WTC11 (cell line): ENCODE measurements at regions not wholly inside any gene's neighbourhood (a gene's known extent, or its start where the extent isn't known, plus 50 kb on each side); places are given as distances from the start of the nearest gene placed in this dataset.

Source experiments
- ATAC-seq: fragments of 200-7000 bp; cut with Tn5 transposase; 2 replicates; pipeline ENCODE4 v1.10.0; 2021; ENCODE audit warnings: mild to moderate bottlenecking, moderate library complexity
- CTCF ChIA-PET: fragments of 300-600 bp; sonication (Branson Sonifier 250); formaldehyde crosslinking; loops from one replicate; lab custom pipeline; 2021; ENCODE audit warnings: antibody characterized with exemption; lab: Charles Lee
- POLR2A ChIA-PET: fragments of 350-600 bp; sonication (Branson Sonifier 250); formaldehyde crosslinking; loops from one replicate; lab custom pipeline; 2021; ENCODE audit warnings: antibody characterized with exemption; lab: Charles Lee
- DNase-seq: peaks from one replicate; pipeline ENCODE4 v3.0.0; 2021; ENCODE audit warnings: low spot score
- H3K27ac Mint-ChIP-seq: 2 replicates; pipeline ENCODE4 v1.8.0; 2021; ENCODE audit warnings: mixed read lengths
- H3K27me3 Mint-ChIP-seq: 2 replicates; pipeline ENCODE4 v1.8.0; 2021; ENCODE audit warnings: low read depth, mild to moderate bottlenecking, moderate library complexity, mixed read lengths
- H3K36me3 Mint-ChIP-seq: 2 replicates; pipeline ENCODE4 v1.8.0; 2021; ENCODE audit warnings: mixed read lengths
- H3K4me1 Mint-ChIP-seq: 2 replicates; pipeline ENCODE4 v1.8.0; 2022; ENCODE audit warnings: mixed read lengths
- H3K4me3 Mint-ChIP-seq: 2 replicates; pipeline ENCODE4 v1.8.0; 2021; ENCODE audit warnings: mild to moderate bottlenecking, moderate library complexity, mixed read lengths
- H3K9me3 Mint-ChIP-seq: 2 replicates; pipeline ENCODE4 v1.8.0; 2021; ENCODE audit warnings: mixed read lengths
- AFF4 ChIP-seq: sonication (generic); formaldehyde crosslinking; IDR thresholded peaks from 2 replicates; pipeline ENCODE4 v1.8.1; 2023; ENCODE audit warnings: mild to moderate bottlenecking, missing genetic modification reagents, borderline replicate concordance
- CBFB ChIP-seq: sonication (generic); formaldehyde crosslinking; IDR thresholded peaks from 2 replicates; pipeline ENCODE4 v1.8.1; 2022; ENCODE audit warnings: mild to moderate bottlenecking, low read depth, missing genetic modification reagents
- CDX4 ChIP-seq: fragments of 250-450 bp; sonication (Bioruptor Pico); IDR thresholded peaks from 2 replicates; pipeline ENCODE4 v1.9.0; 2021; ENCODE audit warnings: moderate library complexity, mild to moderate bottlenecking, inconsistent platforms, borderline replicate concordance
- CTCF ChIP-seq: fragments of 200-600 bp; IDR thresholded peaks from 2 replicates; pipeline ENCODE4 v1.8.0; 2022; ENCODE audit warnings: antibody characterized with exemption
- E2F5 ChIP-seq: sonication (generic); formaldehyde crosslinking; IDR thresholded peaks from 2 replicates; pipeline ENCODE4 v1.8.1; 2022; ENCODE audit warnings: mild to moderate bottlenecking, moderate library complexity, missing genetic modification reagents
- FOXJ3 ChIP-seq: sonication (generic); formaldehyde crosslinking; IDR thresholded peaks from 2 replicates; pipeline ENCODE4 v1.9.0; 2021; ENCODE audit warnings: missing genetic modification reagents, mild to moderate bottlenecking, borderline replicate concordance
- HMGA2 ChIP-seq: fragments of 250-450 bp; sonication (Bioruptor Pico); IDR thresholded peaks from 2 replicates; pipeline ENCODE4 v1.4.0; 2021; ENCODE audit warnings: mild to moderate bottlenecking, moderate library complexity
- IRF1 ChIP-seq: sonication (generic); formaldehyde crosslinking; IDR thresholded peaks from 2 replicates; pipeline ENCODE4 v1.8.0; 2023; ENCODE audit warnings: missing genetic modification reagents
- NFE2L1 ChIP-seq: sonication (generic); formaldehyde crosslinking; IDR thresholded peaks from 2 replicates; pipeline ENCODE4 v1.8.1; 2023; ENCODE audit warnings: missing genetic modification reagents
- NFYB ChIP-seq: sonication (generic); formaldehyde crosslinking; conservative IDR thresholded peaks from 2 replicates; pipeline ENCODE4 v1.8.0; 2022; ENCODE audit warnings: low read depth, missing genetic modification reagents
- NR3C1 ChIP-seq: sonication (generic); formaldehyde crosslinking; conservative IDR thresholded peaks from 2 replicates; pipeline ENCODE4 v1.8.1; 2023; ENCODE audit warnings: low read depth, mild to moderate bottlenecking, missing genetic modification reagents
- PREB ChIP-seq: sonication (generic); formaldehyde crosslinking; IDR thresholded peaks from 2 replicates; pipeline ENCODE4 v1.8.1; 2022; ENCODE audit warnings: mild to moderate bottlenecking, missing genetic modification reagents, moderate library complexity, borderline replicate concordance
- RELA ChIP-seq: sonication (generic); formaldehyde crosslinking; IDR thresholded peaks from 2 replicates; pipeline ENCODE4 v1.8.1; 2022; ENCODE audit warnings: missing genetic modification reagents, mild to moderate bottlenecking, borderline replicate concordance
- TP53 ChIP-seq: sonication (generic); formaldehyde crosslinking; IDR thresholded peaks from 2 replicates; pipeline ENCODE4 v1.8.1; 2023; ENCODE audit warnings: mild to moderate bottlenecking, missing genetic modification reagents
- ZMAT4 ChIP-seq: fragments of 250-450 bp; sonication (Bioruptor Pico); IDR thresholded peaks from 2 replicates; pipeline ENCODE4 v1.9.0; 2021; ENCODE audit warnings: mild to moderate bottlenecking
- ZNF396 ChIP-seq: fragments of 250-450 bp; sonication (Bioruptor Pico); IDR thresholded peaks from 2 replicates; pipeline ENCODE4 v1.8.0; 2021; ENCODE audit warnings: mild to moderate bottlenecking, moderate library complexity, borderline replicate concordance
- ZNF416 ChIP-seq: fragments of 250-450 bp; sonication (Bioruptor Pico); IDR thresholded peaks from 2 replicates; pipeline ENCODE4 v1.9.0; 2021; ENCODE audit warnings: mild to moderate bottlenecking, inconsistent platforms
- ZSCAN18 ChIP-seq: fragments of 250-450 bp; sonication (Bioruptor Pico); IDR thresholded peaks from 2 replicates; pipeline ENCODE4 v2.1.2; 2022; ENCODE audit warnings: mild to moderate bottlenecking, moderate library complexity

- no peak overlapping the region for H3K4me3 Mint-ChIP-seq
- peaks cover 10% of the 10 kb centered on the region for H3K9me3 Mint-ChIP-seq
- H3K4me1 Mint-ChIP-seq, result peaks cover 11% of the 10 kb centered on the region; the same call in 1 of the 2 replicates
- no peak for TF ChIP-seq NR3C1 (CRISPR knock-in tag)
- no peak for TF ChIP-seq NFYB (CRISPR knock-in tag)
- no peak for DNase-seq
- H3K36me3 Mint-ChIP-seq, result peaks cover 9% of the 10 kb centered on the region; the same call in 1 of the 2 replicates
- ATAC-seq, result no peak
- POLR2A ChIA-PET, result no interaction called here
- CTCF ChIA-PET, result interaction anchor here (1.6 to 3.0 kb wide), 3 partner anchors 19 to 28 kb away, joined by 3 to 12 read pairs (median 9); no protein-coding TSS in a partner anchor
- no peaks in the 10 kb centered on the region for H3K27me3 Mint-ChIP-seq
- no peak overlapping the region for H3K27ac Mint-ChIP-seq
Measured at GRCh38 chr12:4829793-4830162, 79.9 kb upstream of the KCNA1 start.

GRCh38 chr12:4830556-4831210, 79.0 kb upstream of the KCNA1 start:
- CTCF ChIA-PET, result interaction anchor here (1.4 to 3.0 kb wide), 5 partner anchors 14 to 69 kb away, joined by 3 to 12 read pairs (median 4); no protein-coding TSS in a partner anchor
- Mint-ChIP-seq H3K4me1 (peaks cover 11% of the 10 kb centered on the region; the same call in 1 of the 2 replicates), H3K9me3 (peaks cover 10% of the 10 kb centered on the region), H3K36me3 (peaks cover 9% of the 10 kb centered on the region; the same call in 1 of the 2 replicates), H3K27me3 (no peaks in the 10 kb centered on the region), H3K4me3 (no peak overlapping the region), H3K27ac (no peak overlapping the region)
- ATAC-seq (peak; percentile 73), DNase-seq (no peak)
- POLR2A ChIA-PET, result no interaction called here
- no peak for TF ChIP-seq IRF1 (CRISPR knock-in tag)
- no peak for TF ChIP-seq NFYB (CRISPR knock-in tag)
- no peak for TF ChIP-seq PREB (CRISPR knock-in tag)
- TF ChIP-seq ZMAT4 (CRISPR knock-in tag), result no peak
- no peak for TF ChIP-seq RELA (CRISPR knock-in tag)
- no peak for TF ChIP-seq HMGA2 (CRISPR knock-in tag)
- no peak for TF ChIP-seq E2F5 (CRISPR knock-in tag)

- H3K4me1 Mint-ChIP-seq, result peaks cover 11% of the 10 kb centered on the region; the same call in 1 of the 2 replicates
- DNase-seq (no peak), ATAC-seq (no peak)
- peaks cover 9% of the 10 kb centered on the region; the same call in 1 of the 2 replicates for H3K36me3 Mint-ChIP-seq
- no peak overlapping the region for H3K27ac Mint-ChIP-seq
- no peak overlapping the region for H3K4me3 Mint-ChIP-seq
- ChIA-PET CTCF (interaction anchor here (1.1 kb wide), 2 partner anchors 16 to 22 kb away, joined by 3 to 4 read pairs; no protein-coding TSS in a partner anchor), POLR2A (no interaction called here)
- peaks cover 10% of the 10 kb centered on the region for H3K9me3 Mint-ChIP-seq
- H3K27me3 Mint-ChIP-seq, result no peaks in the 10 kb centered on the region
- TF ChIP-seq CBFB (CRISPR knock-in tag) (no peak), CDX4 (CRISPR knock-in tag) (no peak), CTCF (no peak), TP53 (CRISPR knock-in tag) (no peak), ZNF396 (CRISPR knock-in tag) (no peak), ZSCAN18 (CRISPR knock-in tag) (no peak), NFE2L1 (CRISPR knock-in tag) (no peak), ZNF416 (no peak), AFF4 (CRISPR knock-in tag) (no peak), FOXJ3 (CRISPR knock-in tag) (no peak)
Measured at GRCh38 chr12:4833053-4833452, 76.7 kb upstream of the KCNA1 start.
